GM21367 (cell line): ENCODE measurements at regions not wholly inside any gene's neighbourhood (a gene's known extent, or its start where the extent isn't known, plus 50 kb on each side); places are given as distances from the start of the nearest gene placed in this dataset.
"Not testable (repeated sequence)": the region's sequence is repeated elsewhere in the genome, so short reads cannot be mapped to it uniquely, and the experiment has no call there.

Source experiments
- ATAC-seq: cut with Tn5 transposase; IDR thresholded peaks from one replicate; pipeline ENCODE4 v1.9.1; 2021; ENCODE audit not compliant: unreplicated experiment

DNA sequence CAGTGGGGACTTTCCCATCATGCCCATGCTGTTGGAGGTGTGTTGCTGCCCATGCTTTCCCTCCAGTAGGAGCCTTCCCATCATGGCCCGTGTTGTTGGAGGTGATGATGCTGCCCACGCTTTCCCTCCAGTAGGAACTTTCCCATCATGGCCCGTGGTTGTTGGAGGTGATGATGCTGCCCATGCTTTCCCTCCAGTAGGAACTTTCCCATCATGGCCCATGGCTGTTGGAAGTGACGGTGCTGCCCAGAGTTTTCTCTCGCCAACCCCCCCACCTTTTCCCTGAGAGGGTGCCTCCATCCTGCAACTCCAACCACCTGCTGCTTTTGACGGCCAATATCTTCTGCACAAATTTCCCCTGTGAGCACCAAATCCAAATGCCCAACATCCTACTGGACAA is 205.7 kb downstream of the TOMM20 start:
- ATAC-seq, result no peak

DNA sequence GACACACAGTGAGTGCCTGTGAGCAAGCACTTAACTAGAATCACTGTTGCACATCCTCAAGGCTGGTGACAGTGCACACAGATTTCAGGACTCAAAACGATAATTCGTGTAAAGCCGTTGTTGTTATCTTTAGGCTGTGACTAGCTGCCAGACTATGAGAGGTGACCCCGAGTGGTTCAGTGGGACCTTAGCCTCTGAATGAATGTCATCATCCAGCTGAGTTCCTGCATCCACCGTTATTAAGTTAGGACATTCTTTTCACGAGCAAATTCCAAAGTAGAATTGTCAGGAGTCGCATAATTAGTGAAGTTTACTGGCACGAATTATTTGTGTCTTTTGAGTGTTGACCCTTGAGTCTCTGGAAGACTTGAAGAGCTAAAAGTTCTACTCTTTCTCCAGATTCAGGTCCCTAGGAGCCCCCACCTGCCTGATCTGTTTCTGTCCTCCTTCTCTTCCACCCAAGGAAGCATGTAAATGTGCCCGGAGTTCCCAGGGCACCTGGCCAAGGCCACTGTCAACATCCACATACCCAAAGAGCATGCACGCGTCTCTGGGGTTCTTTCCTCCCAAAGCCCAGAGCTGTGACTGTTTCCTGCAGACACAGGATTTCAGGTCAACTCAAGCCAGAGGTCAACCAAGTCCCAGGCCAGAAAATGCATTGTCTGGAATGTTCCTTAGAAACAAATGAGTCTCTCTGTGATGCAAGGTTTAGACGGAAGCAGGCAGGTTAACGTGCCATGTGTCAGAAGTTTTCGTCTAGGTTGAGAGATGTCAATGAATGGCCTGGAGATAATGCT is 207.2 kb downstream of the TOMM20 start:
- no peak for ATAC-seq

- ATAC-seq, result no peak
These were observed 207.8 kb downstream of the TOMM20 start for GRCh38 chr1:234920843-234921140.

DNA sequence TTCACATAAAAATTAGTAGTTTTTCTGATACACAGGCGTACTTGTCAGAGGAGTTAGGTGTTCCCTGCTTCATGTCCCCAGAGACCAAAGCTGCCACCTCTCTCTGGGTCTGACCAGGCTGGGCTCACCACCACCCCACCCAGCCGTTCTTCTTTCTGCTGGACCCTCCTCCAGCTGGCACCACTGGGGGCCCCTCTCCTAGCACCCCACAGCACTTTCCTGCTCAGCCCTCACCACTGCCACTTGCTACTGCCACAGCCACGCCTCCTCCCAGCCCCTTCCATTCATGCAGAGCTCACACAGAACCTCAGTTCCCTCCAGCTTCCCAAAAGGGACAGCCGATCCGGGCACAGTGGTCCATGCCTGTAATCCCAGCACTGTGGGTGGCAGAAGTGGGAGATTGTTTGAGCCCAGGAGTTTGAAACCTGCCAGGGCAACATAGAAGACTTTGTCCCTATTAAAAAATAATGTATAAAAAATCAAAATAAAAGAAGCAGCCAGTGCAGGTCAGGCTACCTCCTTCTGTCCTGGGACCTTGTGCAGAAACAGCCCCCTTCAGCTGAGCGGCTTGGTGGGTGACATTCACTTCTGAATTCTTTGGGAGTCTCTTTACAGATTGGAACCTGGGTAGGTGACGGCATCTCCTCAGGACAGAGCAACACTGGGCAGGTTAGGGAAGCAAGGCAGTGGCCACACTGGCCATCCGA is 208.3 kb downstream of the TOMM20 start:
- no peak for ATAC-seq

GRCh38 chr1:234918961-234919761 is 209.5 kb downstream of the TOMM20 start:
- no peak for ATAC-seq

DNA sequence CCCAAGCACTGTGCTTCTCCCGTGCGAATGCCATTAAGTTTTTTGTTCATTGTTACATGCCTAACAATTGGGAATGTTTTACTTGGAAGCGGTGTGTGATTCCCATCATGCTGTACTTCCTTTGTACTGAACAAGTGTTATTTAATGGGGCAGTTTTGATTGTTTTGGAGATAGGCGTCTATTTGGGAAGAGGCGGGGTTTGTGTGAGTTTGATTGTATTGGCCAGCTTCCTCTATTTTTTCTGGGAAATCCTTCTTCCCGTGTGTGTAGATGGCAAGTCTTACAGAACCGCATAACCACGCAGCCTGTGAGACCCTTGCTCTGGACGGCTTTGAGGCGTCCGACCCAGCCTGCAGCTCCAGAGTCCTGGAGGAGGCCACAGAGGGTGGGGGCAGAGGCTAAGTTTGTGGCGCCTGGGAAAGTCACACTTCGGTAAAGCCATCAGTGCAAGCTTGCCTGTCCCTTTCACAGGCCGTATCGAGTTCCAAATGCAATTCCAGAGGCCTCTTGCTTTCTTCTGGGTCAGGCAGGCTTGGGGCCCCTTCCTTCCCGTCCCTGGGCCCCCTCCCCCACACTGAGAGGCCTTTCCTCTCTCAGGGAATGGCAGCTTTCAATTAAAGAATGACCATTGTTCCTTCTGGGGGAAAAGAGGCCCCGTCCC is 210.3 kb downstream of the TOMM20 start:
- ATAC-seq, result no peak

DNA sequence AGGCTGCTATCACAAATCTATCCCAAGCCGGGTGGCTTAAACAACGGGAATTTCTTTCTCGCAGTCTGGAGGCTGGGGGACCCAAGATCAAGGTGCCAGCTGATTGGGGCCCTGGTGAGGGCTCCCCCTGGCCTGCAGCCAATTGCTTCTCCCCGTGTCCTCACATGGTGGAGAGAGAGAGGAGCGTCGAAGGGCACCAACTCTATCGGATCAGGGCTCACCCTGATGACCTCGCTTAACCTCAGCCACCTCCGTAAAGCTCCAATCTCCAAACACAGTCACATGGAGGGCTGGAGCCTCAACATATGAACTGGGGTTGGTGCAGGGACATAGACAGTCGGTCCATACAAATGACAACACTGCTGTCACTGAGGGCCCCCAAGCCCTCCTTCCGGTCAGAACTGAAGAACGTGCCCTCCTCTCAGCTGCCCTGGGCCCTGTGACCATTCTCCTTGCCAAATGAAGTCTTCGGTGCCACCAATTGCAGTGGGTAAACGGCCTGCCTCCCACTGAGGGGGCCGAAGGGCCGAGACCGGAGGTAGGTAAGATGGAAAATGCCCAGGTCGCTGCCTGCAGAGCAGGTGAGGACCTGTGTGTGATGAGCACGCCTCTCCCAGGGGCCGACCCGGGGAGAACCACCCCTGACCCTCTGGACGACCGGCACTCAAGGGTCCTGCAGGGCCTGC is 211.0 kb downstream of the TOMM20 start:
- no peak for ATAC-seq

- no peak for ATAC-seq
These were observed 211.8 kb downstream of the TOMM20 start for GRCh38 chr1:234916840-234917239.

GRCh38 chr1:234915924-234916675 is 212.5 kb downstream of the TOMM20 start:
- ATAC-seq, result no peak

GRCh38 chr1:234914606-234915290 is 213.9 kb downstream of the TOMM20 start:
- ATAC-seq, result no peak

DNA sequence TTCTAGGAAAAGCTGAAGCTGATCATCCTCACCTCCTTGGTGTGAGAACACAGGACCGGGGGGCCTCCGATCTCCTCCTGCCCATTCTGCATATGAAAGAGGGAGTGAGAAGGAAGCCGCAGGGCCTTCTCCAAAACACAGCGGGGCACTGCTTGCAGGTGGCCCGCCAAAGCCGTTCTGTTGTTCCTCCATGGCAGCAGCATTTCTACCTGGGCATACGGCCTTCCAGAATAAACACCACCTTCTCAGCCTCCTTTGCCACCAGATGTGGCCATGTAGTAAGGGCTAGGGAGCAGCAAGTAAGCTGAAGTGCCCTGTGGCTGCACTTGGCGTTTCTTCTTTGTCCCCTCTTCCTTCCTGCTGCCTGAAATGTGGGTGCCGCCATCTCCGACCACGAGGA is 214.9 kb downstream of the TOMM20 start:
- no peak for ATAC-seq

DNA sequence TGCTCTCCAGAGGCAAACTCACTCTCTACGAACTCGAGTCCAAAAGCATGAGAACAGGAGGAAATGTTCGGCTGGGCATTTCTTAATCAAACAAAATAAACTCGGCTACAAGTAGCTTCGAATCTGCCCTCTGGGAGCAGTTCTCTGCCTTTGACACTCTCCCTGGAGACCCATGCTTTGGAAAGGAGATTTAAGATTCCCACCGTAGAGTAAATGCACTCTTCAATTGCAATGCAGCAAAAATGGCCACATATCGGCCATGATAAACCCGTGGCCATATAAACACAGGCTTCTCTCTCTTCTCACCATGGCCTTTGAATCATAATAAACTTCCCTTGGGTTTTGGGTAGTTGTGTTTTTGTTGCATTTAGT is 215.4 kb downstream of the TOMM20 start:
- ATAC-seq, result no peak

GRCh38 chr1:234912548-234913277 is 215.9 kb downstream of the TOMM20 start:
- no peak for ATAC-seq

GRCh38 chr1:234911787-234912186 is 216.8 kb downstream of the TOMM20 start:
- ATAC-seq, result no peak

DNA sequence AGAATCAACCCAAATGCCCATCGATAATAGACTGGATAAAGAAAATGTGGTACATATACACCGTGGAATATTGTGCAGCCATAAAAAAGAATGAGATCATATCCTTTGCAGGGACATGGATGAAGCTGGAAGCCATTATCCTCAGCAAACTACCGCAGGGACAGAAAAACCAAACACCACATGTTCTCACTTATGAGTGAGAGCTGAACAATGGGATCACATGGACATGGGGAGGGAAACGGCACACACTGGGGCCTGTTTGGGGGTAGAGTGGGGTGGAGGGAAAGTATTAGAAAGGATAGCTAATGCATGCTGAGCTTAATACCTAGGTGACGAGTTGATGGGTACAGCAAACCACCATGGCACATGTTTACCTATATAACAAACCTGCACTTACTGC is 217.5 kb downstream of the TOMM20 start:
- ATAC-seq, result not testable (repeated sequence)

- no peak for ATAC-seq
These were observed 218.8 kb downstream of the TOMM20 start for GRCh38 chr1:234909851-234910250.

DNA sequence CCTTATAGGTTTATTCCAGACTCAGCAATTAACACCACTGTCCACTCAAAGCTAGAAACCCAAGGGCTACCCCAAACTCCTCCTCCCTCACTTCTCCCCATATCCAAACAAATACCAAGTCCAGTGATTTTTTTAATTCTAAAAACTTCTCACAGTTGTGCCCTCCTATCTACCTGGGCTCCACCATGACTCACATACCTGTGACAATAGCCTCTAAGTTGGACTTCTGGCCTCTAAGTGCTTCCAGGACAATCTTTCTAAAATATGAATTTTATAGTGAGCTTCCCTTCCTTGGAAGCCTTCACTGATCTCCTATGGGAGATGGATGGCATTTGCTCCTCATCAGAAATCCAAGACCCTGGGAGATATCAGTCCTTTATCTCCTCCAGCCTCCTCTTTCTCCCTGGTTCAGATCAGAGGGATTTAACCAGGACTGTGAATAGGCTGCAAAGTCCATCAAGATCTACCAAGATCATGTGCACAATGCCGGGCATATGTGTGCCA is 219.3 kb downstream of the TOMM20 start:
- ATAC-seq, result no peak

GRCh38 chr1:234908571-234908970 is 220.1 kb downstream of the TOMM20 start:
- no peak for ATAC-seq

DNA sequence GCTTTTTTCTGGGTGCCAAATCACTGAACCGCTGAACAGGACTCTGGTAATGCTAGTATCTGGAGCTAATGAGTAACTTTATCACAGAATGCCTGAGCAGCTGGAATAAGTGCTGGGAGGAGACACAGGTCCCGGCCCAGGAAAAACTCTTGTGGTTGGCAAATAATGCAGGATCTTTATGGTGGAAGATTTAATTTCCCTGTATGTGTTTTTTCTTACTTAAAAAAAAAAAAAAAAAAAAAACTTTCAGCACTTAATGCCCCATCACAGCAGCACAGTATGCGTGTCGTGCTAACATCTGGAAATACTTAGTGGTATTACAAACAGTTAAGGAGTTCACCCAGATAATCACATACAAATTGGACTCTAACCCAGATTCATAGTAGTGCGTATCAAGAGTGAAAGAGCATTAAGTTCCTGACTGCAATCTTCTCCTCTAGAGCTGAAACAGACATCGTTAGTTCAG is 220.7 kb downstream of the TOMM20 start:
- no peak for ATAC-seq
